ENCODE measurements at regions not wholly inside any gene's neighbourhood (a gene's known extent, or its start where the extent isn't known, plus 50 kb on each side); places are given as distances from the start of the nearest gene placed in this dataset.

DNA sequence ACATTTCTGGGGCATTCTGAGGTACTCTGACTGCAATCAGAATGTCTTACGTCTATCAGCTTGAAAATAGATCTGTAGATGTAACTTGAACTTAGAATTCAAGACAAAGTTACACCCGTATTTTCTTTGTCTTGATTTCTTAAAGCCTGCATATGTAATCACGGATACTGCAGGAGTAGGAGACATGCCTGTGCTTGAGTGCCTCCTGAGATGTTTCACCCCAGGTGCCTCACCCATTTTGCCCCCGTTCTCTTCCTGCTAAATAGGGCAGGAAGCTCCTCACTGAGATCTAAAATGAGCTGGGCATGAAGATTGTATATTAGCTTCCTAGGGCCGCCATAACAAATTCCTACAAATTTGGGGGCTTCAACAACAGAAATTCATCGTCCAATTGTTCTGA lies 131.9 kb downstream of the RDH14 start:
- 21% methylated on average over 6 of the region's 6 CpGs for WGBS (ENCODE audit: insufficient coverage, insufficient replicate concordance, low lambda C conversion rate, missing lambda C conversion rate)
- in situ Hi-C loops (cut with MboI), result no loop called here
- Histone ChIP-seq H3K4me3 (no peak overlapping the region), H4K20me1 (ENCODE audit: control insufficient read depth, insufficient read depth) (no peaks in the 10 kb centered on the region; the same call in 1 of the 2 replicates), H3K79me2 (ENCODE audit: control insufficient read depth, insufficient read depth, low read length) (no peaks in the 10 kb centered on the region), H3K4me2 (ENCODE audit: control insufficient read depth, insufficient read depth) (no peak overlapping the region), H2AFZ (ENCODE audit: control insufficient read depth, low read depth, low read length) (no peak overlapping the region), H3K27me3 (replicated peaks in 1 of 2; ENCODE audit: control insufficient read depth in 2 of 2, insufficient read depth in 2 of 2, low read length in 1 of 2) (no peaks in the 10 kb centered on the region; a peak in 1 of 4 replicates), H3K4me1 (ENCODE audit: control insufficient read depth, insufficient read depth, low read length) (no peaks in the 10 kb centered on the region), H3K9me3 (replicated peaks; ENCODE audit: control insufficient read depth, insufficient read depth, low read length) (no peaks in the 10 kb centered on the region), H3K27ac (ENCODE audit: control insufficient read depth, insufficient read depth) (no peak overlapping the region), H3K36me3 (ENCODE audit: control insufficient read depth in 2 of 2, insufficient read depth in 2 of 2, low read length in 1 of 2) (no peaks in the 10 kb centered on the region), H3K9ac (ENCODE audit: control insufficient read depth, insufficient read depth, low read length) (no peak overlapping the region)
- ChIA-PET CTCF (interaction anchor here (1.2 kb wide), 1 partner anchor 10 kb away, joined by 3 read pairs; no protein-coding TSS in a partner anchor), RAD21 (ENCODE audit: unreplicated experiment) (no interaction called here), POLR2A (no interaction called here), SMC1A (ENCODE audit: uncharacterized antibody, unreplicated experiment) (no interaction called here)
- TF ChIP-seq HDAC6 (IDR thresholded peaks at IDR 0.05; ENCODE audit: unreplicated experiment) (no peak), CBFB (IDR thresholded peaks at IDR 0.05; ENCODE audit: low read depth) (no peak), RAD21 (IDR thresholded peaks at IDR 0.05; ENCODE audit: insufficient read depth, low read depth, low read length) (no peak), STAT3 (IDR thresholded peaks at IDR 0.05; ENCODE audit: low read depth, low read length) (no peak), KAT2A (conservative IDR thresholded peaks at IDR 0.05; ENCODE audit: control insufficient read depth, low read depth, low read length) (no peak), SRF (IDR thresholded peaks at IDR 0.05; ENCODE audit: low read depth in 2 of 2, low read length in 2 of 2) (no peak), SMAD1 (IDR thresholded peaks at IDR 0.05; ENCODE audit: low read depth, partially characterized antibody) (no peak), NRF1 (conservative IDR thresholded peaks at IDR 0.05; ENCODE audit: low read depth, low read length) (no peak), RCOR1 (conservative IDR thresholded peaks at IDR 0.05; ENCODE audit: low read depth, low read length) (no peak), PML (IDR thresholded peaks at IDR 0.05; ENCODE audit: low read length) (no peak), GATAD2B (conservative IDR thresholded peaks at IDR 0.05; ENCODE audit: low read depth) (no peak), CREB1 (IDR thresholded peaks at IDR 0.05; ENCODE audit: low read depth) (no peak)
- TF ChIP-seq, protein P1, sequence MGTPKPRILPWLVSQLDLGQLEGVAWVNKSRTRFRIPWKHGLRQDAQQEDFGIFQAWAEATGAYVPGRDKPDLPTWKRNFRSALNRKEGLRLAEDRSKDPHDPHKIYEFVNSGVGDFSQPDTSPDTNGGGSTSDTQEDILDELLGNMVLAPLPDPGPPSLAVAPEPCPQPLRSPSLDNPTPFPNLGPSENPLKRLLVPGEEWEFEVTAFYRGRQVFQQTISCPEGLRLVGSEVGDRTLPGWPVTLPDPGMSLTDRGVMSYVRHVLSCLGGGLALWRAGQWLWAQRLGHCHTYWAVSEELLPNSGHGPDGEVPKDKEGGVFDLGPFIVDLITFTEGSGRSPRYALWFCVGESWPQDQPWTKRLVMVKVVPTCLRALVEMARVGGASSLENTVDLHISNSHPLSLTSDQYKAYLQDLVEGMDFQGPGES (IDR thresholded peaks at IDR 0.05), result no peak
- TF ChIP-seq, protein P2, sequence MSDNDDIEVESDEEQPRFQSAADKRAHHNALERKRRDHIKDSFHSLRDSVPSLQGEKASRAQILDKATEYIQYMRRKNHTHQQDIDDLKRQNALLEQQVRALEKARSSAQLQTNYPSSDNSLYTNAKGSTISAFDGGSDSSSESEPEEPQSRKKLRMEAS (IDR thresholded peaks at IDR 0.05; ENCODE audit: low read depth, low read length), result no peak
- TF ChIP-seq, protein P3, sequence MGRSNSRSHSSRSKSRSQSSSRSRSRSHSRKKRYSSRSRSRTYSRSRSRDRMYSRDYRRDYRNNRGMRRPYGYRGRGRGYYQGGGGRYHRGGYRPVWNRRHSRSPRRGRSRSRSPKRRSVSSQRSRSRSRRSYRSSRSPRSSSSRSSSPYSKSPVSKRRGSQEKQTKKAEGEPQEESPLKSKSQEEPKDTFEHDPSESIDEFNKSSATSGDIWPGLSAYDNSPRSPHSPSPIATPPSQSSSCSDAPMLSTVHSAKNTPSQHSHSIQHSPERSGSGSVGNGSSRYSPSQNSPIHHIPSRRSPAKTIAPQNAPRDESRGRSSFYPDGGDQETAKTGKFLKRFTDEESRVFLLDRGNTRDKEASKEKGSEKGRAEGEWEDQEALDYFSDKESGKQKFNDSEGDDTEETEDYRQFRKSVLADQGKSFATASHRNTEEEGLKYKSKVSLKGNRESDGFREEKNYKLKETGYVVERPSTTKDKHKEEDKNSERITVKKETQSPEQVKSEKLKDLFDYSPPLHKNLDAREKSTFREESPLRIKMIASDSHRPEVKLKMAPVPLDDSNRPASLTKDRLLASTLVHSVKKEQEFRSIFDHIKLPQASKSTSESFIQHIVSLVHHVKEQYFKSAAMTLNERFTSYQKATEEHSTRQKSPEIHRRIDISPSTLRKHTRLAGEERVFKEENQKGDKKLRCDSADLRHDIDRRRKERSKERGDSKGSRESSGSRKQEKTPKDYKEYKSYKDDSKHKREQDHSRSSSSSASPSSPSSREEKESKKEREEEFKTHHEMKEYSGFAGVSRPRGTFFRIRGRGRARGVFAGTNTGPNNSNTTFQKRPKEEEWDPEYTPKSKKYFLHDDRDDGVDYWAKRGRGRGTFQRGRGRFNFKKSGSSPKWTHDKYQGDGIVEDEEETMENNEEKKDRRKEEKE (IDR thresholded peaks at IDR 0.05), result no peak
- TF ChIP-seq, protein P4, sequence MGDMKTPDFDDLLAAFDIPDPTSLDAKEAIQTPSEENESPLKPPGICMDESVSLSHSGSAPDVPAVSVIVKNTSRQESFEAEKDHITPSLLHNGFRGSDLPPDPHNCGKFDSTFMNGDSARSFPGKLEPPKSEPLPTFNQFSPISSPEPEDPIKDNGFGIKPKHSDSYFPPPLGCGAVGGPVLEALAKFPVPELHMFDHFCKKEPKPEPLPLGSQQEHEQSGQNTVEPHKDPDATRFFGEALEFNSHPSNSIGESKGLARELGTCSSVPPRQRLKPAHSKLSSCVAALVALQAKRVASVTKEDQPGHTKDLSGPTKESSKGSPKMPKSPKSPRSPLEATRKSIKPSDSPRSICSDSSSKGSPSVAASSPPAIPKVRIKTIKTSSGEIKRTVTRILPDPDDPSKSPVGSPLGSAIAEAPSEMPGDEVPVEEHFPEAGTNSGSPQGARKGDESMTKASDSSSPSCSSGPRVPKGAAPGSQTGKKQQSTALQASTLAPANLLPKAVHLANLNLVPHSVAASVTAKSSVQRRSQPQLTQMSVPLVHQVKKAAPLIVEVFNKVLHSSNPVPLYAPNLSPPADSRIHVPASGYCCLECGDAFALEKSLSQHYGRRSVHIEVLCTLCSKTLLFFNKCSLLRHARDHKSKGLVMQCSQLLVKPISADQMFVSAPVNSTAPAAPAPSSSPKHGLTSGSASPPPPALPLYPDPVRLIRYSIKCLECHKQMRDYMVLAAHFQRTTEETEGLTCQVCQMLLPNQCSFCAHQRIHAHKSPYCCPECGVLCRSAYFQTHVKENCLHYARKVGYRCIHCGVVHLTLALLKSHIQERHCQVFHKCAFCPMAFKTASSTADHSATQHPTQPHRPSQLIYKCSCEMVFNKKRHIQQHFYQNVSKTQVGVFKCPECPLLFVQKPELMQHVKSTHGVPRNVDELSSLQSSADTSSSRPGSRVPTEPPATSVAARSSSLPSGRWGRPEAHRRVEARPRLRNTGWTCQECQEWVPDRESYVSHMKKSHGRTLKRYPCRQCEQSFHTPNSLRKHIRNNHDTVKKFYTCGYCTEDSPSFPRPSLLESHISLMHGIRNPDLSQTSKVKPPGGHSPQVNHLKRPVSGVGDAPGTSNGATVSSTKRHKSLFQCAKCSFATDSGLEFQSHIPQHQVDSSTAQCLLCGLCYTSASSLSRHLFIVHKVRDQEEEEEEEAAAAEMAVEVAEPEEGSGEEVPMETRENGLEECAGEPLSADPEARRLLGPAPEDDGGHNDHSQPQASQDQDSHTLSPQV (IDR thresholded peaks at IDR 0.05), result no peak
- intact Hi-C loops (cut with micrococcal nuclease; ENCODE audit: unreplicated experiment), result no loop called here
- no peak for DNase-seq (ENCODE audit: low read depth, low spot score)
- FAIRE-seq, result no peak
- no TSS peak for BruUV-seq (replicated peaks)
- ATAC-seq, result no peak
